Activated CD4-positive, alpha-beta T cell treated with anti-CD3 and anti-CD28 coated beads, Interleukin-2, Interleukin-4, amounts not matched to agents 100 ng/mL and 50 ng/mL, durations not matched to agents 16 hours and 8 hours (primary cell): ENCODE measurements at regions not wholly inside any gene's neighbourhood (a gene's known extent, or its start where the extent isn't known, plus 50 kb on each side); places are given as distances from the start of the nearest gene placed in this dataset.
"Not testable (repeated sequence)": the region's sequence is repeated elsewhere in the genome, so short reads cannot be mapped to it uniquely, and the experiment has no call there.

ENCODE experiments used
- DNase-seq: peaks from one replicate; pipeline ENCODE4 v3.0.0-alpha.2; 2020; ENCODE audit warnings: low spot score

DNA sequence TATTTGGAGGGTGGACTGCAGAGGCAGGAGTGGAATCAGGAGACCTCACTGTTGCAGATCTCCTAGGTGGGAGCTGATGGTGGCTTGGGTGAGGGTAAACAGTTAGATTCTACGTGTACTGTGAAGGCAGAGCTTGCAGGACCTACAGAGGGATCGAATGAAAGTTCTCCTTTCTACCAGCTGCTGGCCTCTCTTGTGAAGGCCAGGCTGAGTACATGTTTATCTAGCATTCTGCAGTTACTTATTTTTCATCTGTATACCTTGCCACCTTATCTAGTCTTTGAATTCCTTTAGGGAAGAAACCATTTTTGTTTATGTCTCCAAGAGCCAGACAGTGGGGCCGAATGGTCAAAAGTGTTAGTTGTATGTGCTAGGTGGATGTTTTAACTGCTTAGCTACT, 57.6 kb downstream of the PTTG1 start:
- DNase-seq, result no peak

GRCh38 chr5:160479926-160480325, 58.3 kb downstream of the PTTG1 start:
- no peak for DNase-seq

GRCh38 chr5:160480652-160481051, 59.0 kb downstream of the PTTG1 start:
- no peak for DNase-seq

DNA sequence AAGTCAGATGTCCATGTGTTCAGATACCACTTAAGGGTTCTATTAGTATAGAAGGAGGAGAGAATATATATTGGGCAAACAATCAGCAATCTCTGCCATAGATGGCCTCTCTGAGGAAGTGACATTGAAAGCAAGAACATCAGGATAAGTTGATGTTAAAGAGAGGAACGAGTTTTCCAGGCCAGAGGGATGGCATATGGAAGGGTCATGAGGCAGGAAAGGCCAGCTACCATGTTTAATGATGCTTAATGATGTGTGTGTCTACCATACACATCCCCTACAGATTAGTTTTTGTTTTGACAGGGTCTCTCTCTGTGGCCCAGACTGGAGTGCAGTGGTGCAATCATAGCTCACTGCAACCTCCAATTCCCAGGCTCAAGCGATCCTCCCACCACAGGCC, 63.0 kb downstream of the PTTG1 start:
- no peak for DNase-seq

- DNase-seq, result no peak
These were observed 63.8 kb downstream of the PTTG1 start for GRCh38 chr5:160485364-160485969.

DNA sequence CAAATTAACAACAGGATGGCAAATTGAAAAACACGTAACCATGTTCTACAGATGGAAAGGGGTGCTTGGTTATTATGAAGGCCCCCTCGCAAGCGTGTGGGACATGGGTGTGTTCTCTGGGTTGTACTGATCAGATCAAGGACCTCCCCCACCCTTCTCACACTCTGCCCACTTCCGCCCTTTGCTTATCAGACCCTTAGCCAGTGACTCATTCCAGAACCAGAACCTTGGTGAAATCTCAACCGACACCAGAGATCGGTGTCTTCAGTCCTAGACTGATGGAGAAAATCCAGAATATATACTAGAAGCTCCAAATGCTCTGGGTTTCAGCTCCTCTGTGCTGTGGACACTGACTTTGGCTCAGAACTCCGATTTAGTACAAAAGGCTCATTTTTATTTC, 64.9 kb downstream of the PTTG1 start:
- DNase-seq, result peak; percentile 90

DNA sequence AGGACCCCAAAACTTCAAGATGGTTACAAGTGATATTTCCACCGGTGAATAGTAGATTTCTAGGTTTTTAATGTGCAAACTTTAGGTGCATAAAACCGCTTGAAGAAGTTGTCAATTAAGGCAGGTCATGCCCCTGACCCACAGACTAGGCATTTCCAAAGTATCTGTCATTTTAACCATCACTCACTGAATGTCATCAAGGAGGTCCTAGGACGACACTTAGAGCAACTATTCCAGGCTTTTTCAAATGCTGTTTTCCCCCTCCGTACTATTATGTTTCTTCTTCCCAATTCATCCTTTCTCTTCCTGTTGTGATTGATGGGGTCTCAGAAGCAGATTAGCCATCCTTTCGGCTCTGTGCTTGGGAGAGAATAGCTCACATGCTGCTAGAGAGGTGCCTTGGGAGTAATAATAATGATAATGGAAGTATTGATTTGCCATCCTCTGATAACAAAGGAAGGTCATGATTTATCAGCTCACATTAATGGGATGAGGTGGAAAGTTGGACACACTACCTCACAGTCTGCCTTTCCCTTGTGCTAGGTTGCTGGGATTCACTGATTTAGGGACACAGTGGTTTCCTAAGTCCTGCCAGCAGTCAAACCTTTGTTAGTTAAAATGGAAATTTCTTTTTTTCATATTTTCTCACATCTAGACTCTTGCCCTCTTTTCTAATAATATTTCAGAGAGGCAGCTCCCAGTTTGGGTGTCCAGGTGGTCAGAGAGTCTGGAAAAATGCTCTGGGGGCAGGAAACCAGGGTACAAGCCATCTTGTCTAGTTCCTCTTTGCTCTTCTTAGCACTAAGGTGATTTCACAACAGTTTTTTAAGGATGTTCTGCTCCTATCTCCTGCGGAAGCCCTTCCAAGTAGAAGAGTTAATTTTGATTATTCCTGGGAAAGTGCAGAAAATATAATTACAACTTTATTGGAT, 67.0 kb downstream of the PTTG1 start:
- no peak for DNase-seq

GRCh38 chr5:160491438-160491837, 69.8 kb downstream of the PTTG1 start:
- DNase-seq, result no peak

- no peak for DNase-seq
These were observed 70.9 kb downstream of the PTTG1 start for GRCh38 chr5:160492565-160492964.

DNA sequence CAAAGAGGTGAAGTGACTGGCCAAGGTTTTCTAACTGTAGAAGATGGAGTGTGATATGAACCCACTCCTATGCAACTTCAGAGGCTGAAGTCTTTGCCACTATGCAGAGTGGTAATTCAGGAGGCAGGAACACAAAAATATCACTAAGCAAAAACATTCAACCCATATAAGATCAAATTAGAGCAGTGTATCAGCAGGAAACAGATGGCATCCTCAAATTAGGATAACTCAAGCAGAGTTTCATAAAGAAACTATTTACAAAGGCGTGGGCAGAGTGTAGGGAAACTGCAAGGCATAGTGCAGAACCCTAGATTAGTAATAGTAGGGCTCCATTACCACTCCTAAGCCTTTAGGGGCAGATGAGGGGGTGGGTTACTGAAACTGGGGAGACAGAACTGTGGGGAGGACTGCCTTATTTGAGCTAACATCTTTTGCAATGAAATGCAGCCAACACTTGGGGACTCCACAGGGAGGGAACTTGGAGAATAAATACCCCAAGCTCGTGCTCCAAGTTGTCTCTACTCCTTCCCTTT, 72.2 kb downstream of the PTTG1 start:
- no peak for DNase-seq

GRCh38 chr5:160494451-160494850, 72.8 kb downstream of the PTTG1 start:
- no peak for DNase-seq

DNA sequence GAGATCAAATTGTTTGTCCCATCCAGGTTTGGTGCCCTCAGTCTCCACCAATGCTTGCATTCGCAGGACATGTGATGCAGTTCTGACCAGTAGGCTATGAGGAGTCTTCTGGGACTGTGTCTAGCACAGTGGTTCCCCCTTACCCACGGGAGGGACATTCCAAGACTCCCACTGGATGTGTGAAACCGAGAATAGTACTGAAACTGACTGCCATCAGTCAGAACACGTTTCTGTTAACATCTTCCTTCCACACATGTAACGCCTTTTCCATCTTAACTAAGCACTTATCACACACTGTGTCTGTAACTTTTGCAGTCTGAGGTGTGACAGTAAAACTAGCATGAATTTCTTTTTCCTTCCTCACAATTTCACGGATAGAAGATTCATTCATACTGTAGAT, 74.7 kb downstream of the PTTG1 start:
- no peak for DNase-seq

DNA sequence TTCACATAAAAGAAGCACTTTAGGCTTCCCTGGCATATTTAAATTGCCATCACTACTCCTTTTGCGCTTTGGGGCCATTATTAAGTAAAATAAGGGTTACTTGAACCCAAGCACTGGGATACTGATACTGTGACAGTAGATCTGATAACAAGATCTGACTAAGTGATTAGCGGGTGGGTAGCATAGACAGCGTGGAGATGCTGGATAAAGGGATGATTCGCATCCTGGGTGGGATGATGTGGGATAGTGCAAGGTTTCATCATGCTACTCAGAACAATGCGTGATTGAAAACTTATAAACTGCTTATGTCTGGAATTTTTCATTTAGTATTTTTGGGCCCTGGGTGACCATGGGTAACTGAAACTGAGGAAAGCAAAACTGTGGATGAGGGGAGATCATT, 75.1 kb downstream of the PTTG1 start:
- DNase-seq, result no peak

DNA sequence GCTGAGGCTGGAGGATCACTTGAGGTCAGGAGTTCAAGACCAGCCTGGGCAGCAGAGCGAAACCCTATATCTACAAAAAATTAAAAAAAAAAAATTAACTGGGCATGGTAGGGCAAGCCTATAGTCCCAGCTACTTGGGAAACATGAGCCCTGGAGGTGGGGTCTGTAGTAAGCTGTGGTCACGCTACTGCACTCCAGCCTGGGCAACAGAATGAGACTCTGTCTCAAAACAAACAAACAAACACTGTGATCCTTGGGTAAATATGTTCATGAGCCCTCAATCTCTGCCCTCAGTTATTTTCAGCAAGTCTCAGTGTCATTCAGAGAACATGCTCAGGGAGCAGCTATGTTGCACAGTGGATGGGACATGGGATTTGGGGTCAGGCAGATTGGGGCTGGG, 76.2 kb downstream of the PTTG1 start:
- DNase-seq, result no peak

DNA sequence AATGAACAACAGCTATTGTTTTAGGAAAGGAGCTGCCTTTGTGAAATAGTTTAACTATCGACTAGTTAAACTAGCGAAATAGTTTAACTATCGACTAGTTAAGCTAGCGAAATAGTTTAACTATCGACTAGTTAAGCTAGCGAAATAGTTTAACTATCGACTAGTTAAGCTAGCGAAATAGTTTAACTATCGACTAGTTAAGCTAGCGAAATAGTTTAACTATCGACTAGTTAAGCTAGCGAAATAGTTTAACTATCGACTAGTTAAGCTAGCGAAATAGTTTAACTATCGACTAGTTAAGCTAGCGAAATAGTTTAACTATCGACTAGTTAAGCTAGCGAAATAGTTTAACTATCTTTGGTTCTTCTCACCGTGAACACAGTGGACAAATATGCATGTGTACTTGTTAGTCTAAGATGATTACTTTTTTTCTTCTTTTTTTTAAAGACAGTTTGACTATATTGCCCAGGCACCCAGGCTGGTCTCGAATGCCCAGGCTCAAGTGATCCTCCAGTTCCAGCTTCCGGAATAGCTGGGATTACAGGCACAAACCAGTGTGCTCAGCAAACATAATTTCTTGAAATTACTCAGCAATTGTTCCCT, 76.9 kb downstream of the PTTG1 start:
- DNase-seq, result not testable (repeated sequence)

DNA sequence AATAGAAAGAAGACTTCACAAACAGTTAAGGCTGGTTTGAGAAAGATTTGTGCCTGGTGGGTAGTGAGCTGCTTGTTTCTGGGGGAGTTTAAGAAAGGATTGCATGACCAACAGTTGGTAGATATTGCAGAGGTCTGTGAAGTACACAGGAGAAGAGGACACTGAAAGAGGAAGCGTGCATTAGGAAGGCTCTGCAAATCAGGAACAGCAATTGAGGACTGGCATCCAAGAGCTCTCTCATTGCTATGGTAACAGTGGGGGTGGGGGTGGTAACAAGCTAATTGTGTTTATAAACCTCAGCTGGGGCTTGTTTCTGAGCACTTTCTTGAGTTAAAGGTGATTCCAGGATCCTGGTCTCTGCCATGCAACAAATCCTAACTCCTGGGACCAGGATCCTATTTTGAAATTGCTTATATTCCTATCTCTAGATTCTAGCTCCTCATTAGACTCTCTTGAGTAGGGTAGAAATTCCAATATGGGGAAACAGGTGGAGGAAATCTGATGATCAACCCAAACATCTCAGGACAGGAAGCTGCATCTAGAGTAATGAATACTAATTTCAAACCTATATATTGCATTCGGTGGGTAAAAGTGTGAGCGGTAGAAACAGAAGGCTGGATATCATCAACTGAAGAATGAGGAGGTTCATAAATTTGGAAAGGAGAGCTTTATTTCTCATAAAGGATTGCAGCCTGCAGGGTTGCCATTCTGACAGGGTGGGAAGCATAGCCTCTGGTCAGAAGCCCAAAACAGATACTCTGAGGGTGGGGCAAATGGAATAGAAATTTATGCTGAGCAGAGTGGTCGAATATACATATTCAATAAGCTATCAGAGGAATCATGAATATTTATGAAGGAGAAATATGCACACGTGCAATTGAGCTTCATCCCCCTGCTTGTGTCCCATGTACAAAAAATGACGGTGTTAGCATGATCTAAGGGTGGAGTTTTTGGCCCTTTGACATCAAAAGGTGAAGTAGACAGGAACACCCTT, 79.4 kb downstream of the PTTG1 start:
- DNase-seq, result no peak

DNA sequence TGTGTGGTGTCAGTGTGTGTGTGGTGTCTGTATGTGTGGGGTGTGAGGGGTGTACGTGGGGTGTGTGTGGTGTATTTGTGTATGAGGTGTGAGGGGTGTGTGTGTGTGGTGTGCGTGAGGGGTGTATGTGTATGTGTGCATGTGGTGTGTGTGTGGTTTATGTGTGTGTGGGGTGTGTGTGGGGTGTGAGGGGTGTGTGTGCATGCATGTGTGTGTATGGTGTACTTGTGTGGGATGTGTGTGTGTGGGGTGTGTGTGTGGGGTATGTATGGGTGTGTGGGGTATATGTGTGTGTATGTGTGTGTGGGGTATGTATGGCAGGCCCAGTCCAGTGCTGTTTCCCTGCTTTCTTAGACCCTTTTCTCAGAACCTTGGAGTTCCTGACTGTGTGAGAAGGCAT, 83.3 kb downstream of the PTTG1 start:
- no peak for DNase-seq

GRCh38 chr5:160506006-160507004, 84.7 kb downstream of the PTTG1 start:
- peak; percentile 79 for DNase-seq

DNA sequence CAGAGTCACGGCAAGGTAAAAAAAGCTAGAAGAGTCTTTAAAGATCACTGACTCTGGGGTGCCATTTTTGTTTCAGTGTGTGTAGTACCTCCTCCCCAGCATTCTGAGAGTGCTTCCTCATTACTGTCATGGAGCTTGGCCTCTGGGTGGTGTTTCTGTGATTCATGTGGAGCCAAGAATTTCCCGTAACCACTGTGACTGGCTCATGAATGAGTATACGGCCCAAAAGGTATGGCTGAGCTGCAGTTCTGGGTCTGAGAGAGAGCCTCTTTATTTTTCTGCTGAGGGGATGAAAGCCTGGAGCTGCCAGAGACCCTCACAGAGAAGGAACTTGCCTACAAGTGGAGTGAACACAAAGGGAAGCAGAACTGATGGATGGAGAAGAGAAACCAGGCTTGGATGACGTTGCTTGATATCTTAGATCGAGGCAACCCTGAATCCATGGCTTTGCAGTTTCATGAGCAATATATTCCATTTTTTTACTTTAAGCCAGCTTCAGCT, 85.6 kb downstream of the PTTG1 start:
- peak; percentile 54 for DNase-seq

- peak; percentile 93 for DNase-seq
These were observed 87.2 kb downstream of the PTTG1 start for GRCh38 chr5:160508780-160509361.
